ENCODE measurements at regions not wholly inside any gene's neighbourhood (a gene's known extent, or its start where the extent isn't known, plus 50 kb on each side); places are given as distances from the start of the nearest gene placed in this dataset.

DNA sequence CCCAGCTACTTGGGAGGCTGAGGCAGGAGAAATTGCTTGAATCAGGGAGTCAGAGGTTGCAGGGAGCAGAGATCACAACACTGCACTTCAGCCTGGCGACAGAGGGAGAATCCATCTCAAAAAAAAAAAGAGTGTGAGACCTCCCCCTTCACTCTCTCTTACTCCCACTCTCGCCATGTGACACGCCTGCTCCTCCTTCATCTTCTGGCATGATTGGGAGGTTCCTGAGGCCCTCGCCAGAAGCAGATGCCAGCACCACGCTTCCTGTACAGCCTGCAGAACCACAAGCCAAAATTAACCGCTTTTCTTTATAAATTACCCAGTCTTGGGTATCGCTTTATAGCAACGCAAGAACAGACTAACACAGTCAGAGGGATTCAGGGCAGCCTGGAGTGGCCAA is 66.3 kb upstream of the CREB1 start:
- H3K9ac ChIP-seq (ENCODE audit: low read depth in 2 of 2, low read length in 2 of 2) = no peak overlapping the region
- TF ChIP-seq, protein P1, sequence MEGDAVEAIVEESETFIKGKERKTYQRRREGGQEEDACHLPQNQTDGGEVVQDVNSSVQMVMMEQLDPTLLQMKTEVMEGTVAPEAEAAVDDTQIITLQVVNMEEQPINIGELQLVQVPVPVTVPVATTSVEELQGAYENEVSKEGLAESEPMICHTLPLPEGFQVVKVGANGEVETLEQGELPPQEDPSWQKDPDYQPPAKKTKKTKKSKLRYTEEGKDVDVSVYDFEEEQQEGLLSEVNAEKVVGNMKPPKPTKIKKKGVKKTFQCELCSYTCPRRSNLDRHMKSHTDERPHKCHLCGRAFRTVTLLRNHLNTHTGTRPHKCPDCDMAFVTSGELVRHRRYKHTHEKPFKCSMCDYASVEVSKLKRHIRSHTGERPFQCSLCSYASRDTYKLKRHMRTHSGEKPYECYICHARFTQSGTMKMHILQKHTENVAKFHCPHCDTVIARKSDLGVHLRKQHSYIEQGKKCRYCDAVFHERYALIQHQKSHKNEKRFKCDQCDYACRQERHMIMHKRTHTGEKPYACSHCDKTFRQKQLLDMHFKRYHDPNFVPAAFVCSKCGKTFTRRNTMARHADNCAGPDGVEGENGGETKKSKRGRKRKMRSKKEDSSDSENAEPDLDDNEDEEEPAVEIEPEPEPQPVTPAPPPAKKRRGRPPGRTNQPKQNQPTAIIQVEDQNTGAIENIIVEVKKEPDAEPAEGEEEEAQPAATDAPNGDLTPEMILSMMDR (IDR thresholded peaks at IDR 0.05) = no peak
- no peak for DNase-seq
- H3K9me3 ChIP-seq = no peaks in the 10 kb centered on the region
- H3K27ac ChIP-seq = no peak overlapping the region
- H3K4me3 ChIP-seq = no peak overlapping the region
- H3K36me3 ChIP-seq = no peaks in the 10 kb centered on the region
- no peaks in the 10 kb centered on the region for H3K27me3 ChIP-seq
- intact Hi-C loops (cut with DNase I) = no loop called here
- H3K4me1 ChIP-seq = no peaks in the 10 kb centered on the region

DNA sequence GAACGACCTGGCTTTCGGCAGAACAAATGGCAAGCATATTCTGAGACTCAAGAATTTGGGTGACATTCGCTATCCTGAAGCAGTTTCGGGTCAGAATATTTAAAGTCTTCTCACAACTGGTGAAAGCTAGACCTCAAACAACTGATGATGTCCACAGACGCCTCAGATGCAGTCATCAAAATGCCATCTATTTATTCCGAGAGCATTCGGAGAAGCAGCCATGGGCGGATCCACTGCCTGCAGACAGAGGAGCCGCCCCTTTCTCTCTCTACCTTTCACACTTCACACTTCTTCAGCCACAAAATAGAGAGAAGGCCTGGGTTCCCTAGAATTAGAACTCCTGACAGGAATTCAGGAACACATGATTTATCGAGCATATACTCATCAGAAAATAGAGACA is 65.8 kb upstream of the CREB1 start:
- H3K4me3 ChIP-seq = no peak overlapping the region
- intact Hi-C loops (cut with DNase I) = no loop called here
- no peak overlapping the region for H3K9ac ChIP-seq (ENCODE audit: low read depth in 2 of 2, low read length in 2 of 2)
- no peak overlapping the region for H3K27ac ChIP-seq
- H3K27me3 ChIP-seq = no peaks in the 10 kb centered on the region
- no peaks in the 10 kb centered on the region for H3K4me1 ChIP-seq
- no peaks in the 10 kb centered on the region for H3K36me3 ChIP-seq
- H3K9me3 ChIP-seq = no peaks in the 10 kb centered on the region
- TF ChIP-seq, protein P1 (IDR thresholded peaks at IDR 0.05) = no peak
- DNase-seq = no peak

GRCh38 chr2:207465894-207466293 is 63.9 kb upstream of the CREB1 start:
- intact Hi-C loops (cut with DNase I) = no loop called here
- no peaks in the 10 kb centered on the region for H3K36me3 ChIP-seq
- no peaks in the 10 kb centered on the region for H3K27me3 ChIP-seq
- H3K9ac ChIP-seq (ENCODE audit: low read depth in 2 of 2, low read length in 2 of 2) = no peak overlapping the region
- TF ChIP-seq, protein P1 (IDR thresholded peaks at IDR 0.05) = no peak
- H3K27ac ChIP-seq = no peak overlapping the region
- no peaks in the 10 kb centered on the region for H3K4me1 ChIP-seq
- no peak for DNase-seq
- no peaks in the 10 kb centered on the region for H3K9me3 ChIP-seq
- H3K4me3 ChIP-seq = no peak overlapping the region

- intact Hi-C loops (cut with DNase I) = no loop called here
- no peak for DNase-seq
- Histone ChIP-seq H3K27me3 (no peaks in the 10 kb centered on the region), H3K27ac (no peak overlapping the region), H3K4me3 (no peak overlapping the region), H3K9ac (ENCODE audit: low read depth in 2 of 2, low read length in 2 of 2) (no peak overlapping the region), H3K9me3 (no peaks in the 10 kb centered on the region), H3K36me3 (no peaks in the 10 kb centered on the region), H3K4me1 (no peaks in the 10 kb centered on the region)
- TF ChIP-seq, protein P1 (IDR thresholded peaks at IDR 0.05) = no peak
These were observed 61.9 kb upstream of the CREB1 start for GRCh38 chr2:207467716-207468347.

- intact Hi-C loops (cut with DNase I) = no loop called here
- H3K27ac ChIP-seq = no peak overlapping the region
- no peaks in the 10 kb centered on the region for H3K9me3 ChIP-seq
- TF ChIP-seq, protein P1 (IDR thresholded peaks at IDR 0.05) = no peak
- H3K4me1 ChIP-seq = no peaks in the 10 kb centered on the region
- H3K4me3 ChIP-seq = no peak overlapping the region
- no peaks in the 10 kb centered on the region for H3K36me3 ChIP-seq
- no peak for DNase-seq
- H3K27me3 ChIP-seq = no peaks in the 10 kb centered on the region
- H3K9ac ChIP-seq (ENCODE audit: low read depth in 2 of 2, low read length in 2 of 2) = no peak overlapping the region
These were observed 61.3 kb upstream of the CREB1 start for GRCh38 chr2:207468488-207468887.
